Common myeloid progenitor, CD34-positive (primary cell): ENCODE measurements at regions not wholly inside any gene's neighbourhood (a gene's known extent, or its start where the extent isn't known, plus 50 kb on each side); places are given as distances from the start of the nearest gene placed in this dataset.

Experiments
- CTCF ChIA-PET: fragments of 350-600 bp; sonication (Branson Sonifier 250); formaldehyde crosslinking; loops from one replicate; lab custom pipeline; 2021; ENCODE audit warnings: antibody characterized with exemption; lab: Charles Lee
- POLR2A ChIA-PET: fragments of 350-600 bp; sonication (Branson Sonifier 250); formaldehyde crosslinking; loops from one replicate; lab custom pipeline; 2021; ENCODE audit warnings: antibody characterized with exemption; lab: Charles Lee
- DNase-seq, 3 donors: peaks; one replicate each; pipeline versions ENCODE4 v3.0.0 to v3.0.0-alpha.2; 2013
- H3K27ac ChIP-seq, 2 experiments: 1 replicate in 1 of 2; 2 replicates in 1 of 2; pipeline ENCODE4 v1.7.0; 2013; ENCODE audit warnings: inconsistent platforms in 2 of 2, low read length in 2 of 2, mild to moderate bottlenecking in 2 of 2, low read depth in 1 of 2, moderate library complexity in 1 of 2; ENCODE audit not compliant: severe bottlenecking in 2 of 2, insufficient read depth in 1 of 2, poor library complexity in 1 of 2
- H3K27me3 ChIP-seq, 5 experiments: replicated peaks in 2 of 5; 1 replicate in 3 of 5; 2 replicates in 2 of 5; pipeline versions ENCODE4 v1.6.1 to v1.7.0; 2013; ENCODE audit warnings: low read length in 4 of 5, mild to moderate bottlenecking in 2 of 5, moderate library complexity in 2 of 5, inconsistent platforms in 1 of 5; ENCODE audit not compliant: insufficient read depth in 5 of 5, control insufficient read depth in 4 of 5
- H3K36me3 ChIP-seq, 4 experiments: 1 replicate in 2 of 4; 2 replicates in 2 of 4; pipeline versions ENCODE4 v1.6.1 to v1.7.0; 2013; ENCODE audit warnings: low read length in 3 of 4, control low read depth in 1 of 4, mild to moderate bottlenecking in 1 of 4; ENCODE audit not compliant: control insufficient read depth in 4 of 4, insufficient read depth in 4 of 4
- H3K4me1 ChIP-seq, 4 experiments: 1 replicate in 3 of 4; 2 replicates in 1 of 4; pipeline versions ENCODE4 v1.6.1 to v1.7.1; 2013; ENCODE audit warnings: low read length in 3 of 4, mild to moderate bottlenecking in 3 of 4, control low read depth in 1 of 4, inconsistent platforms in 1 of 4, moderate library complexity in 1 of 4; ENCODE audit not compliant: control insufficient read depth in 4 of 4, insufficient read depth in 4 of 4; ENCODE audit errors: control extremely low read depth in 1 of 4
- H3K4me3 ChIP-seq, 7 experiments: 1 replicate in 4 of 7; 2 replicates in 3 of 7; pipeline versions ENCODE4 v1.5.1 to v1.7.0; 2013; ENCODE audit warnings: mild to moderate bottlenecking in 7 of 7, low read length in 6 of 7, moderate library complexity in 6 of 7, inconsistent platforms in 2 of 7, low read depth in 2 of 7, control low read depth in 1 of 7; ENCODE audit not compliant: insufficient read depth in 4 of 7, control insufficient read depth in 1 of 7; ENCODE audit errors: extremely low read depth in 1 of 7
- H3K9me3 ChIP-seq, 5 experiments: 1 replicate in 4 of 5; 2 replicates in 1 of 5; pipeline versions ENCODE4 v1.6.1 to v1.7.1; 2013; ENCODE audit warnings: low read length in 4 of 5, mild to moderate bottlenecking in 2 of 5, inconsistent platforms in 1 of 5, low read depth in 1 of 5, moderate library complexity in 1 of 5; ENCODE audit not compliant: control insufficient read depth in 4 of 5, insufficient read depth in 2 of 5; ENCODE audit errors: control extremely low read depth in 1 of 5
- WGBS: methylation state at CpG from one replicate; pipeline ENCODE4 v1.1.5; 2013; ENCODE audit not compliant: insufficient coverage; 5-methylcytosine and 5-hydroxymethylcytosine counted together

GRCh38 chr7:25611196-25611595 lies 382.9 kb upstream of the NPVF start:
- POLR2A ChIA-PET: no interaction called here
- no peaks in the 10 kb centered on the region for H3K27me3 ChIP-seq
- peaks cover 6 to 32% (median 20%) of the 10 kb centered on the region in 4 experiments for H3K4me1 ChIP-seq
- CTCF ChIA-PET: no interaction called here
- H3K4me3 ChIP-seq: no peak overlapping the region
- no peak for DNase-seq
- H3K9me3 ChIP-seq: peaks cover 7 to 17% (median 9%) of the 10 kb centered on the region in 5 experiments
- no peak overlapping the region for H3K27ac ChIP-seq
- no peaks in the 10 kb centered on the region for H3K36me3 ChIP-seq
- no CpG with 5 or more reads among the region's 4 CpGs for WGBS

- no peak overlapping the region for H3K4me3 ChIP-seq
- WGBS: no CpG with 5 or more reads among the region's 4 CpGs
- no peaks in the 10 kb centered on the region for H3K27me3 ChIP-seq
- ChIA-PET CTCF (no interaction called here), POLR2A (interaction anchor here (0.6 kb wide), 1 partner anchor 1731 kb away, joined by 3 read pairs; no protein-coding TSS in a partner anchor)
- DNase-seq: peak in 1 of 3 donors; percentile 14
- H3K36me3 ChIP-seq: no peaks in the 10 kb centered on the region
- peaks cover 7 to 17% (median 9%) of the 10 kb centered on the region in 5 experiments for H3K9me3 ChIP-seq
- H3K4me1 ChIP-seq: peaks cover 7 to 52% (median 20%) of the 10 kb centered on the region in 4 experiments
- no peak overlapping the region for H3K27ac ChIP-seq
Observed at GRCh38 chr7:25613912-25614311, 385.6 kb upstream of the NPVF start.

GRCh38 chr7:25614415-25614814 lies 386.1 kb upstream of the NPVF start:
- no peak overlapping the region for H3K27ac ChIP-seq
- no peak for DNase-seq
- H3K4me1 ChIP-seq: peaks cover 7 to 57% (median 20%) of the 10 kb centered on the region in 4 experiments
- peak overlapping the region in 1 of 7 experiments; percentile 40 for H3K4me3 ChIP-seq
- CTCF ChIA-PET: no interaction called here
- H3K36me3 ChIP-seq: no peaks in the 10 kb centered on the region
- H3K9me3 ChIP-seq: peaks cover 7 to 17% (median 9%) of the 10 kb centered on the region in 5 experiments
- H3K27me3 ChIP-seq: no peaks in the 10 kb centered on the region
- 100% methylated on average over 1 of the region's 3 CpGs for WGBS
- POLR2A ChIA-PET: interaction anchor here (0.6 kb wide), 1 partner anchor 1731 kb away, joined by 3 read pairs; no protein-coding TSS in a partner anchor

- Histone ChIP-seq H3K9me3 (peaks cover 4 to 17% (median 9%) of the 10 kb centered on the region in 5 experiments), H3K4me1 (peaks cover 10 to 61% (median 22%) of the 10 kb centered on the region in 4 experiments), H3K36me3 (no peaks in the 10 kb centered on the region), H3K27me3 (no peaks in the 10 kb centered on the region), H3K27ac (no peak overlapping the region), H3K4me3 (peak overlapping the region in 1 of 7 experiments; percentile 40)
- DNase-seq: peak in 2 of 3 donors; percentile 51 to 63
- POLR2A ChIA-PET: no interaction called here
- CTCF ChIA-PET: interaction anchor here (1.1 kb wide), 1 partner anchor 44 kb away, joined by 3 read pairs; no protein-coding TSS in a partner anchor
- 21% methylated on average over 4 of the region's 4 CpGs for WGBS
Observed at GRCh38 chr7:25615003-25615402, 386.7 kb upstream of the NPVF start.

GRCh38 chr7:25615593-25615992 lies 387.3 kb upstream of the NPVF start:
- WGBS: 70% methylated on average over 4 of the region's 5 CpGs
- peaks cover 4 to 17% (median 9%) of the 10 kb centered on the region in 5 experiments for H3K9me3 ChIP-seq
- H3K4me3 ChIP-seq: peak overlapping the region in 1 of 7 experiments; percentile 5
- no peak for DNase-seq
- ChIA-PET CTCF (interaction anchor here (1.1 kb wide), 1 partner anchor 43 kb away, joined by 3 read pairs; no protein-coding TSS in a partner anchor), POLR2A (interaction anchor here (0.6 kb wide), 1 partner anchor 1053 kb away, joined by 4 read pairs; no protein-coding TSS in a partner anchor)
- H3K4me1 ChIP-seq: peaks cover 14 to 67% (median 28%) of the 10 kb centered on the region in 4 experiments
- no peaks in the 10 kb centered on the region for H3K27me3 ChIP-seq
- no peaks in the 10 kb centered on the region for H3K36me3 ChIP-seq
- no peak overlapping the region for H3K27ac ChIP-seq

GRCh38 chr7:25617214-25617613 lies 388.9 kb upstream of the NPVF start:
- CTCF ChIA-PET: no interaction called here
- no peak for DNase-seq
- Histone ChIP-seq H3K4me1 (peaks cover 18 to 73% (median 30%) of the 10 kb centered on the region in 4 experiments), H3K27ac (no peak overlapping the region), H3K27me3 (no peaks in the 10 kb centered on the region), H3K4me3 (no peak overlapping the region), H3K9me3 (peaks cover under 1 to 9% (median 5%) of the 10 kb centered on the region in 5 experiments), H3K36me3 (no peaks in the 10 kb centered on the region)
- WGBS: 86% methylated on average over 4 of the region's 4 CpGs
- POLR2A ChIA-PET: no interaction called here

GRCh38 chr7:25617673-25618072 lies 389.4 kb upstream of the NPVF start:
- CTCF ChIA-PET: no interaction called here
- no peaks in the 10 kb centered on the region for H3K27me3 ChIP-seq
- peaks cover 18 to 73% (median 30%) of the 10 kb centered on the region in 4 experiments for H3K4me1 ChIP-seq
- DNase-seq: no peak
- 100% methylated on average over 1 of the region's 2 CpGs for WGBS
- no peak overlapping the region for H3K4me3 ChIP-seq
- no peak overlapping the region for H3K27ac ChIP-seq
- POLR2A ChIA-PET: no interaction called here
- H3K36me3 ChIP-seq: no peaks in the 10 kb centered on the region
- H3K9me3 ChIP-seq: peaks cover 0 to 5% (median 2%) of the 10 kb centered on the region in 5 experiments
